ENCODE measurements at regions not wholly inside any gene's neighbourhood (a gene's known extent, or its start where the extent isn't known, plus 50 kb on each side); places are given as distances from the start of the nearest gene placed in this dataset.

DNA sequence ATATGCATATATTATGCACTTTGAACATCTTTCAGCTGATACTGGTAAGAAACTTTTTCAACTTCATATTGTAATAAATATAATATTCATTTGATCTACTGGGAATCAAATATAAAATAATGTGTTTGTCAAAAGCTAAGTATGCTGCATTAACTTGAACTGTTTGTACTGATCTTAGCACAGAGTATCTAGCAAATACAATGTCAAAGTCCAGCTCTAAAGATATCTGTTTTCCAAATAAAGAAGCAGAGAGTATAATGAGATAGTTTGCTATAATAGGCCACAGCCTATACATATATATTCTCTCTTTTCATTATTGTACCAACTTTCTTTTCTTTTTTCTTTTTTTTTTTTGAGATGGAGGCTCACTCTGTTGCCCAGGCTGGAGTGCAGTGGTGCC, 417.0 kb downstream of the TMEM161B start:
- DNase-seq = no peak

DNA sequence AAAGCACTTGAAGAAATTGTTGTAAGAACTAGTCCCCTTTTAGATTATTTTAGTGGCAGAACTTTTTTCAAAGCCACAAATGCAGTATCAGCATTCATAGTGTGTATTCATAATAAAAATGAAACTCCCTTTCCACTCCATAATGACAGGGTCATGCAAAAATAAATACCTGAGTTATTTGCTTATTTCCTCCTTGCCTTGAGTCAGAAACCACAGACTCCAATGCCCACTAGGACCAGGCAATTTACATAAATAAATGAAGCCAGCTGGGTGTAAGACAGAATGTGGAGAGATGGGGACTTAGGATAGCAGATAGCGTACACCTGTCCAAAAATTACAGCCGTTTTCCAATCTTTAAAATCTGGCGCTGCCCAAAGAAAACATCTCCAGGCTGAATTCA, 417.8 kb downstream of the TMEM161B start:
- no peak for DNase-seq

DNA sequence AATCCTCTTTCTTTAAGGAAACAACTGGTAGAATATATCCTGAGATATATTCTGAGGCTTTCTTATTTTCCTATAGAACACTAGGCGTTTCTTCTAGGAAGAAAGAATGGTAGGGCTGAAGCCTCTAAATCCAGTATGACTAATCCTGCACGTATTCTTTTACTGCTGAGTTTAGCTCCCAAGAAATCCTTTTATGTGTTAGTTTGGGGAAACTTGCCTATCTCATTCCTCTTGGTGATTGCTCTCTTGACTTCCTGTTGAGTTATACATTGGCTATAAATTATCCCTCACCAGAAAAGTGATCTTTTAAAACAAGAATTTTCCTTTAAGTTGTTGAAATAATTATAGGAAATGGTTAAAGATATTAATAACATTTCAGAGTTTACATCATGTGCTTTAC, 422.9 kb downstream of the TMEM161B start:
- DNase-seq = no peak

DNA sequence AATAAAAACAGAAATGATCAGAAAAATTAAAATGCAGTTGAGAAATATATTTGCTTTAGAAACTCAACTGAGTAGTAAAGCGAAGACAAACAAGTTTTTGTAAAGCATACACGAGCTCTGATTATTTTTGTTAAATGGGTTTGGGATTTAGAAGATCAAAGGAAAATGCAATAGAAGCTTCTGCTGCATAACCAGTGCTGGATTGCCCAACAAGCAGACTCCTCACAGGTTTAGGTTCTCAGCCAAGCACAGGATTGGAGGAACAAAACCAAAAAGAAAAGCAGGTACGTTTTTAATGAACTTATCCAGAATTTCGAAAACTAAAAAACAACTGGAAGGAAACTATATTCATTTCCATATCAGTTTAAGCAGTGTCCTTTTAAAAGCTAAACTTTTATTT, 423.8 kb downstream of the TMEM161B start:
- DNase-seq = no peak

DNA sequence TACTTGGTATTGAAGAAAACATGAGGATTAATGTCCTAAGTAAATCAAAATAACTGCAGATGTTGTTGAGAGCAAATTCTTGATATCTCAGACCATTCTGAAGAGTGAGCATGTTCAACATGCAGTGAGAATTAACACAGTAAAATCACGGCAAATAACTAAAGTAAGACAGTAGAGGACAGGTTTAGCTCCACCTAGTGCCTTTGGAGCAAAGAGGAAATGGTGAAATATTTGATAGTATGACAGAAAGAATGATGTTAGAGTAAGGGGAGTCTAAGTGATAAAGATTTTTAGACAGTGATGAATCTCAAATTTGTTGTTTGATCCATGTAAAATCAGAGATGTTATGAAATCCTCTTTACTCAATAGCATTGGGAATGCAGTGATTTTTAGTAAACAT, 424.2 kb downstream of the TMEM161B start:
- no peak for DNase-seq

DNA sequence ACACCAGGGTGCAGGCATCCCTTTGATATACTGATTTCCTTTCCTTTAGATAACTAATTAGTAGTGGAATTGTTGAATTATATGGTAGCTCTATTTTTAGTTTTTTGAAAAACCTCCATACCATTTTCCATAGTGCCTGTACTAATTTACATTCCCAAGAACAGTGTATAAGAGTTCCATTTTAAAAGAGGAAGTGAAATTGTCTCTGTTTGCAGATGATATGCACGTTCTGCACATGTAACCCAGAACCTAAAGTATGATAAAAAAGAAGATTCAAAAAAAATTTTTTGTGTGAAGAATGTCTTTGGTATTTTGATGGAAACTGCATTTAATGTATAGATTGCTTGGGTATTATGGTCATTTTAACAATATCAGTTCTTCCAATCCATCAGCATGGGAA, 424.0 kb upstream of the CCNH start:
- no peak for DNase-seq

DNA sequence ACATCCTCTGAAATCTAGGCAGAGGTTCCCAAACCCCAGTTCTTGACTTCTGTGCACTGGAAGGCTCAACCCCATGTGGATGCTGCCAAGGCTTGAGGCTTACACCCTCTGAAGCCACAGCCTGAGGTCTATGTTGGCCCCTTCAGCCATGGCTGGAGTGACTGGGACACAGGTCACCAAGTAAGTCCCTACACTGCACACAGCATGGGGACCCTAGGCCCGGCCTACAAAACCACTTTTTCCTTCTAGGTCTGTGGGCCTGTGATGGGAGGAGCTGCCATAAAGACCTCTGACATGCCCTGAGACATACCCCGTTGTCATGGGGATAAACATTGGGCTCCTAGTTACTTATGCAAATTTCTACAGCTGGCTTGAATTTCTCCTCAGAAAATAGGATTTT, 418.8 kb upstream of the CCNH start:
- no peak for DNase-seq

DNA sequence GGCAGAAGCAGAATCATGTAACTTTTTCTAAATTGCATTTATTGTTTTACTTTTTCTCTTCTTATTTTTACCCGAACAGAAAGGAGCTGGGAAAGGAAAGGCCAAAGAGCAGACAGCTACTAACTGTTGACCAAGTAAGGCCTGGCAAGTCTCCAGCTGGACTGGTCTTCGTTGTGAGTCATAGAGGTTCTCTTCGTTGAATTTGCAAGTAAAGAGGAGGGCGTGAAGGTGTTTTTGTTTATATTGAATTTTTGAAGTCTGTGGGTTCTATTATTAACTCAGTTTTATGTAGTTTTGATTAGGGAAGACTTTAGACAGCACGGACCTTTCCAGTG, 416.5 kb upstream of the CCNH start:
- no peak for DNase-seq

DNA sequence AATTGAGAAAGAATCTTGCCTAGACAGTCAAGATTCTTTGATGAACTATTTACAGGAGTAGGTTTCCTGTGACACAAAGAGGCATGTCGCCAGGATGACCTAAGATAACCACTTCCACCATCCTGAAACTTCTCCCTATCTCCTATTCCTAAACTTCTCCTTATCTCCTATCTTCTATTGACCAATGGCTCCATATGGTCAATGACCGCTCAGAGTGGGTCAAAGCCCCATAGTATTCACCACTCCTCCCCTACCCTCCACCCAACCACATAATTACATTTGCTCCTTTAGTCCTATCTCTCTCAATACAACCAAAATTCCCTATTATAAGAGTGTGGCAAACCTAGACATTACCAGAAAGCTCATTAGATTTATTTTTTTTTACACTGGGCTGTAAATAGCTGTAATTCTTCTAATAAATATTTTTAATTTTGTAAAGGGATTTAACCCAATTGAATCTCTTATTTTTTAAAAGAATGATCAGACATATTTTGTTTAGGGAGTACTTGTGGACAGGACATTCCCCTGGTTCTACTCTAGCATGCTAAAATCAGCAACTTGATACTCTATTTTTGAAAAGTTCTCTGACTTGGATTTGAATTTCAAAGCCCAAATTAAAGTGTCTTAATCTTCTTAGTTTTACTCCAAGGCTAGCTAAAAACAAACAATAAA, 416.0 kb upstream of the CCNH start:
- DNase-seq = no peak

DNA sequence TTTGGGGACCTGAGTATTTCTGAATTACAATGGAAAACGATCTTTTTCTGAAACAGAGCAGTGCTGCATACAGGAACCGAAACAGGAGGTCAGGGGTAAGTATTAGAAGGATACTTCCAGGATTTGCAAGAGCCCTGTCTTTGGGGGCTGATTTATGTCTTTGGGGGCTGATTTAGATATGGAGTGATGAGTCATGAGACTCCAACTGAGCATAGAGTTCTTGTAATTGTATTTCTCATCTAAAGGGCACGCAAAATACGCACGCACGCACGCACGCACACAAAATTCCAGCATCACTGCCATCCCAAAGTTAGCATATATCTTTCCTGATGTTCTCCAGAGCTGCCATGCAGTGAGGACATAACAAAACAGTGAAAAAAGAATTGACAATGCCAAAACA, 414.8 kb upstream of the CCNH start:
- no peak for DNase-seq

DNA sequence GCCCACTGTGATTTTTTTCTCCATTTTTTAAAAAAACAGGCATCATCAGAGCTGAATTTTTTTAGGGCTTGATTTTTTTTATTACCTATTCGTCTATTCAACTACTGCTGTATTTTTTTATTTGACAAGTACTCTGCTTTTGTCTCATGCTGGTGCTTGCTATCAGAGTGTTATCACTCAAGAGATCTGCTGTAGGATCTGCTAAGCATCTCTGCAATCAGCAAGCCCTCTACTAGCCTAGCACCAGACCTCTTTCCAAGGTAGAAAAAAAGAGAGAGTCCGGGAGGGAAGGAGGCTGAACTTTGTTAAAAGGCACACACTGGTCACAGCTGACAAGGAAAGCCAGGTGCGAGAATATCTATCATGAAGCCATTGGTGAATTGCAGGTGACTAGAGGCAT, 413.8 kb upstream of the CCNH start:
- DNase-seq = no peak

DNA sequence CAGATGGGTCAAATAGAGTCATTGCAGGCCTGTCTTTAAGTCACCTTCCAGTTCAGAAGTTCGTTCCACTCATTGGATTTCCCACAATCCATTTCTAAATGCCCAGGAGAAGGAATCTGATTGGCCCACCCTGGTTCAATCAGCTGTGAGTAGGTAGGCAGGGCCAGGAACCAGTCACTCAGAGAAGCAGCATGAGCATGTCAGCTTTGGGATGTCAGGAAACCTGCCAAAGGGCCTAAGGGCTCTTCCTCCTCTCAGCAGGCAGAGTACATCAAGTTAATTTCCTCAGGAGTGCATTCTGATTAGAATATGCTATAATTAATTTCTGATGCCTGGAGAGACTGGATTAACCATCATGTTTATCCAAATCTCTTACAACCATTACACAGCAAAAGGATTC, 412.9 kb upstream of the CCNH start:
- DNase-seq = no peak

DNA sequence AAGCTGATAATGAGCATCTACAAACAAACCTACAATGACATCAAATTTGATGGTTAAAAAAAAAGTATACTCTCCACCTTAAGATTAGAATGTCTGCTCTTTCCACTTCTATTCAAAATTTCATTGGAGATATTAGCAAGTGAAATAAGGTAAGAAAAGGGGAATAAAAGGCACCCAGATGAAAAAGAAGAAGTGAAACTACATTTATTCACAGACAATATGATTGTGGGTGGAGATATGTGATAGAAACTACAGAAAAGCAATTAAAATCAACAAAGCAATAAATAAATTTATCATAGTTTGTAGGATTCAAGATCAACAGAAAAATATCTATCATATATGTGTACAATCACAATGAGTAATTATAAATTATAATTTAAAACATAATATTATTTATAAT, 395.1 kb upstream of the CCNH start:
- no peak for DNase-seq

DNA sequence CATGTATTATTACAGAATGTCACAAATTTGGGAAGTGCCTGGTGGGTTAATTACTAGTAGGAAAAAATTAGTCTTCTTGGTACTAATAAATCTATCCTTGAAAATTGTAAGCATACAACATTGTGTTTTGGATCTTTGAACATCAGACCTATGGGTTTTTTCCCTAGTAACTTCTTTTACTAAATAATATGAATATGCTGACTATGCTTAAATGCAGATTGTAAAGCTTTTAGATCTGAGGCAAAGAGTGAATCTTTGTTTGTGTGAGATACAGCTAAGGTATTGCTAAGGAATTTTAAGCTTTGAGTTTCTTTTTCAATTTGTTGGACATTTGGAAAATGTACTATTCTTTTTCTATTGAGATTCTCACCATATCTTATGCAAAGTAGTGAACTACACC, 390.6 kb upstream of the CCNH start:
- no peak for DNase-seq

DNA sequence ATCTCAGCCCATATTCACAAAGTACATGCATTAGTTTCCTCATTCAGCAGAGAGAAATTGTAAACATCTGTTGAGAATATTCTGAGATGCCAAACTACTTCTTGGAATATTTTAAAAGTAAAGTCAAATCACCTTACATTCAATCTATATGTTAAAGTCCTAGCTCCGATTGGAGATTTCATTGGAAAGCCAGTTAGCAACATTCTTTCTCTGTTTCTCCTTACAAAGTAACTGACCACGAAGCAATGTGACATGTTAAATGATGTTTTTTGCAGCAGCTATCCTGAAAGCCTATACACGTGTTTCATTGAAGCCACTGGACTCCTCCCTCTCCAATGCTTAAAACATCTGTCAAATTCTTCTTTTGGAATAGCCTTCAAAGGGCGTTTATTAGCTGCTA, 379.1 kb upstream of the CCNH start:
- no peak for DNase-seq

DNA sequence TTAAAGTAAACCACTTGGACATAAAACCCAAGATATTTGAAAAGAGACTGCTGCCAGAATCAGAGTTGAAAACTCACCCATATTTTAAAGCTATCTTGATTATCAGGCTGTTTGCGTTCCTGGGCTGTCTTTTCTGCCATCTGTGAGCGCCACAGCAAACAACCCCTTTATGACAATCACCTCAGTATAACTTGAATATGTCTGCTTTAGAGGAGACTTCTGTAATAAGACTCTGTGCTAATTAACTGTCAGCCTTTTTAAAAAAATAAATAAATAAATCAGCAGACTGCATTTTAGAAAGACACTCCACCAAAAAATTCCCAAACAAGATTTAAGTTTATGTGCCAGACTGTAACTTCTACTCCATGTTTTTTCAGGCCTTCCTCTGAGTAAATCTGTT, 375.7 kb upstream of the CCNH start:
- no peak for DNase-seq

DNA sequence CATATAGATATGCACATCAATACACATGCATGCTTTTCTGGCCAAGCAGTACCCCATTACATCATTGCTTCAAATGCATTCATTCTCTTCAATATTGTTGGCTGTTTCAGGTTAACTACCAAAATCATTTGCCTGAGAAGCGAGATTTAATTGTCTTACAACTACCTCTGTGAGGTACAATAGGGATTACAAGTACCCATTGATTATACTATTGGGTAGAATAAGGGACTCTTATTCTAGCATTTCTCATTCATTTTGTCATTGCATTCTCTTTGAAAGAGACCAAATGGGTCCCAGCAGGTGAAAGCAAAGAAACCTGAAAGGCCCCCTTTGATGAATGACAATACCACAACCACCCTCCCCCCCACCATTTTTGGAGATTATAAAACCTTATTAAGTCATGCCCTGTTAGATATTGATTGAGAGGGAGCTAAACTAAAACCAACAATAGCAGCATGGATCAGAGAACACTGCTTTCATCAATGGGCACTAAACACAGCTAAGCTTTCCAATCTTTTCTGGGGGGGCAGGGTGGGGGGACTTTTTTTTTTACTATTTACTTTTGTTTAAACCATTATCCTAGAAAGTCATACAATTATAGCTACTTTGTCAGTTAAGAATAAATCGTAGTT, 375.0 kb upstream of the CCNH start:
- DNase-seq = peak; percentile 22

DNA sequence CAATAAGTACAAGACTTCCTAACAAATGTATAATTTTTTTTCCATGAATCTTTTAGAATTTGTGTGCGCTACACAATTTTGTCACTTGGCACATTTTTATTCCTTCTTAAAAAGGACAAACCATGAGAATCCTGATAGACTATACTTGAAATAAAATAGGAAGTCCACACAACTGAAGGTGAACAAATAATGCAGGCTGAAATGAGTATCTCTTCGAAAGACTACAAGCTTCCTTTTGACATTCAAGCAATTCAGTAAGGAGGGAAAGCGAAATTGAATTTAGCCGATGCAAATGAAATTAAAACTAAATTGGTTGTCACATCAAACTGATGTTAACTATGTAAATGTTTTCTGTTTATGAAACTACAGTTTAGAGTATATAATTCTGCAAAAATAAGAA, 374.4 kb upstream of the CCNH start:
- DNase-seq = no peak

DNA sequence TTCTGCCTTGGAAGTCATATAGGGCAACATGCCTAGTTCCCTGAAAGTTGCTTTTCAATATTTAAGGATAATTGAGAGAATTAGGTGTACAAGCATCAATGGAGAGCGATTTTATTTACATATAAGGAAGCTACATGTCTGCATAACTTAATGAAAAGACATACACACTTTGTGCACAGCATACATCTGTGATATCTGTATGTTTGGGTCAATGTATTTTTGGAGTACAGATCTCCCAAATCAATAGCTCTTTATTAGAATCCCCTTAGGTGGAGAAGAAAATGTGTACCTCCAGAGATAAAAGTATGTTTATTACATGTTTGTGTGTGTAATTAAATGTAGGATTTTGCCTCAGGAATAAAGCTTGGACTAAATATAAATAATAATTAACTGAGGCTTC, 373.7 kb upstream of the CCNH start:
- no peak for DNase-seq

DNA sequence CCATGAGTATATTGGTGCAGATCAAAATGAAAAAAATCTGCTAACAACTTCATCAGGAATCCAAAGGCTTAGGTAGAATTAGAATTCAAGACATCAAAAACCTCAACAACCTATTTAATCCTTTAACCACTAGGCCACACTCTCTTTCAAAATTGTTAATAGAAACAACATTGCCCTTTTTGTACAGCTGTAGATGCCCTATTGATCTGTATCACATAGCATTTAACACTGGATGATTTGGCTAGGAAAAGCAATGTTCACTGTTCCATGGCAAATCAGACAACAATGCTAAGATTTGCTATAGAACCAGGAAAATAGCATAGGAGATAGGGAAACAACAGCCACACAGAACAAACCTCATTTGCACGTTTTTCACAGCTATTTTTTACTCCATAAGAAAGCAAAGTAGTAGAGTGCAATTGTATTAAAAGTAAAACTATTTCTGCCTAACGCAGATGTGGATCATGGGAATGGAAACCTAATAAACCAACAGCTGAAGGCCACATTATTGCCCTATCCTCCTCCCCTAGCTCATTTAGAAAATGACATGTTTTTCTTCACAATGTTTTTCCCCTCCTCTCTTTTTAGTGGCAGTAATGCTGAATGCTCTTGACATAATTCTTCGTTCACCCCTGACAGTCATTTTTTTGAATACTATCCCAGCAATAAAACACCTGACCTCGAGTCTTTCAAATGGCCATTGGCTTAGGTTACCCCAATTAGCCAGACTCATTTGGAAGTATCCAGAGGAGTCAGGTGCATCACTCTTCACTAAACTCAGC, 373.0 kb upstream of the CCNH start:
- no peak for DNase-seq

DNA sequence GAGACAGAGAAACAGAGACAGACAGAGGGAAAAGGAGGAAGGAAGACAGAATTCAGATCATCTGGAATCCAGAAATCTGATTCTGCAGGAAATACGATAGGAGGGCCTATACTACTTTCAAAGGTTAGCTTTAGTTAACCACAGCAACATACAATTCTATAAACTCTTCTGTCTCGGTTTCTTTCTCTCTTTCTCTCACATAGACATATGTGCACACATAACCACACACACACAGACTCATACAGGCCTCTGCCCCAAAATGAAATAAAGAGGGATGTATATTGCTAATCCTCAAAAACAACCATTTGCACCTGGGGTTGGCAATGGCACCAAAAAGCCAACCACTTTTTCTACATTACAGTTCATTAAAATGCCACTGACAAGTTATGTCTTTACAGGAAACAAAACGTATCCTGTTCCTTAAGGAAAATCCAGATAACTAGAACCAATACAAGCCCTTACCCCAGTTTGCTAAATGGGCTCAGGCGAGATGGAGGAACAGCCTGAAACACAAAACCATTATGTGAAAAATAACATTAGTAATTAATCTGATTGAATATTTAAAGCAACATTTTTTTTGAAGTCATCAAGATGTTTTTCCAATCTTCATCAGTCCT, 372.3 kb upstream of the CCNH start:
- no peak for DNase-seq

DNA sequence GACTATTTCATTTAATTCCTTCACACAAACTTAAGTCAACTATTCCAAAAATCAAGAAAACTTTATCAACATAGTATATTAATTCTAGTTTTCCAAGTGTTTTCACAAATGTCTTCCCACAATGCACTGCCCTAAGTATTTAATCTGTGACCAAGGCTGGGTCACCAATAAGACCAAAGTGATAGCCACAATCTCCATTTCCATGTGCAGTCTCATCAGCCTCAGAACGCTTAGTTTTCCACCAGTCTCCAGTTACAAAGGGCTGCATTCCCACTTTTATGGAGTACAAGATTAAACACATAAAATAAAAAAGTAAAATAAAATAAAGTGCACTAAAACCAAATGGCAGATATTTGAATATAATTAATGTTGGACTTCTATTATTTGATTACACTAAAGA, 371.6 kb upstream of the CCNH start:
- DNase-seq = no peak

DNA sequence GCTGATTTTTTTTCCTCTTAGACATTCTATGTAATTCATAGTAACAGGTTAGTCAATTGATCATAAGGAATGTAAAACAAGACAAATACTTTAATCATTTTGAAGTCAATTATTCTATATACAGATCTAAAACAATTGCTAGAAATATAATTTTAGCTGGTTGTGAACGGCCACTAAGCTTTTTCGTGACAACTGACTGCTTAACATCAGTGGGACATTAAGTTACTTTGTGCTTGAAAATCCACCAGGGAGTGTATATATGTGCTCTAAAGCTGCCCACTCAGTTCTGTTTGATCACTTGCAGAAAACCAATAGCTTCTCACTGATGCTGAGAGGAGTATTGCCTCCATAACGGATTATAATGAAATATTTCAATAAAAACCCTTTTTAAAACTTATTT, 370.2 kb upstream of the CCNH start:
- DNase-seq = no peak

DNA sequence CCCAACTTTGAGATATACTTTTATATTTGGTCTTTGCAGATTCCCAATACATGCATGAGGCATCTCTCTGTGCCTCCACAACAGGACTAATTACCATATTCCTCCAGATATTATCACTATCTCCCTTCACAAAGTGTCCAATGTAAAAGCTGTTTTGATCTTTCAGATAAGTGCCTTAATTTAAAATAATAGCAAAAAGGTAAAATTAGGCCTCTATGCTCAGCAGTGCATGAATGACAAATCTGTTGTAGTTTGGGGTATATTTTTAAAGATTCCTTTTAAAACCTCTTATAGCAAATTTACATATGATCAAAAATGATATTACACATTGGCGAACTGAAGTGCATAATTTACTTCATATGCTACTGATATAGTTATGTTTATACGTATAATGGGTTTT, 369.2 kb upstream of the CCNH start:
- DNase-seq = no peak
